Prostate gland (tissue), 2 donors: ENCODE measurements at regions not wholly inside any gene's neighbourhood (a gene's known extent, or its start where the extent isn't known, plus 50 kb on each side); places are given as distances from the start of the nearest gene placed in this dataset.
"Not testable (repeated sequence)": the region's sequence is repeated elsewhere in the genome, so short reads cannot be mapped to it uniquely, and the experiment has no call there.

ENCODE experiments used
- DNase-seq: peaks from one replicate; pipeline ENCODE4 v3.0.0-alpha.2; 2019; ENCODE audit warnings: low spot score
- H3K27ac ChIP-seq, 2 donors: fragments of 200-600 bp; sonication (generic); 2 replicates each; pipeline ENCODE4 v1.5.1; 2017 to 2019
- H3K27me3 ChIP-seq: fragments of 200-600 bp; sonication (generic); replicated peaks from 2 replicates; pipeline ENCODE4 v1.5.1; 2019; ENCODE audit not compliant: insufficient read depth
- H3K36me3 ChIP-seq, 2 donors: fragments of 200-600 bp; sonication (generic); 1 replicate in 1 of 2; 2 replicates in 1 of 2; pipeline versions ENCODE4 v1.5.1 to v1.8.1; 2017 to 2019
- H3K4me1 ChIP-seq: fragments of 200-600 bp; sonication (generic); replicated peaks from 2 replicates; pipeline ENCODE4 v1.5.1; 2019
- H3K4me3 ChIP-seq, 2 donors: fragments of 200-600 bp; sonication (generic); 2 replicates each; pipeline ENCODE4 v1.5.1; 2017 to 2019
- H3K9me3 ChIP-seq: fragments of 200-600 bp; sonication (generic); 2 replicates; pipeline ENCODE4 v1.5.1; 2017
- POLR2A ChIP-seq: fragments of 450-650 bp; IDR thresholded peaks from one replicate; pipeline ENCODE4 v1.6.1; 2016; ENCODE audit warnings: antibody characterized with exemption, mild to moderate bottlenecking
- POLR2AphosphoS5 ChIP-seq: sonication (generic); formaldehyde crosslinking; IDR thresholded peaks from one replicate; pipeline ENCODE4 v1.6.1; 2017; ENCODE audit warnings: antibody characterized with exemption
- WGBS: methylation state at CpG from one replicate; pipeline ENCODE4 v1.1.5; 2018; 5-methylcytosine and 5-hydroxymethylcytosine counted together
- intact Hi-C: fragments of 100-400 bp; cut with DNase I; formaldehyde crosslinking; loops from one replicate; pipeline ENCODE4 v1.14.2; 2022
- TF ChIP-seq, protein P1 (sequence below), 4 experiments: fragments of 200-600 bp in 2 of 4; fragments of 450-650 bp in 2 of 4; sonication (generic) in 2 of 4; IDR thresholded peaks; 1 replicate in 3 of 4; 2 replicates in 1 of 4; pipeline ENCODE4 v1.5.1; 2016 to 2019; ENCODE audit warnings: antibody characterized with exemption in 4 of 4, mild to moderate bottlenecking in 2 of 4, moderate library complexity in 2 of 4

DNA sequence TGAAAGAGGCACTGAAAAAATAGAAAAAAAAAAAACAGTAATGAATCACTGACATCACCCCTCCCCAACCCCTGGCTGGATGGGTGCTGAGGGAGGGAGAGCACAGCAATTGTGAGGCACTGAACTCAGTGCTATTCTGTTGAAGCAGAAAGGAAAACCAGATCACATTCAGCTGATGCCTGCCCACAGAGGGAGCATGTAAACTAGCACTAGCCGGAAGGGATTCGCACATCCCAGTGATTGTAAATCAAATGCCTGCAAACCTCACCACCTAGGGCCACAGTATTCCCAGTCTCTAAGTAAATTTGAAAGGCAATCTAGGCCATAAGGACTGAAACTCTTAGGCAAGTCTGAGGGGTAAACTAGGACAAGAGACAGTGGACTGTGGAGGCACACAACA, 772.0 kb upstream of the CCDC179 start:
- TF ChIP-seq, protein P1, sequence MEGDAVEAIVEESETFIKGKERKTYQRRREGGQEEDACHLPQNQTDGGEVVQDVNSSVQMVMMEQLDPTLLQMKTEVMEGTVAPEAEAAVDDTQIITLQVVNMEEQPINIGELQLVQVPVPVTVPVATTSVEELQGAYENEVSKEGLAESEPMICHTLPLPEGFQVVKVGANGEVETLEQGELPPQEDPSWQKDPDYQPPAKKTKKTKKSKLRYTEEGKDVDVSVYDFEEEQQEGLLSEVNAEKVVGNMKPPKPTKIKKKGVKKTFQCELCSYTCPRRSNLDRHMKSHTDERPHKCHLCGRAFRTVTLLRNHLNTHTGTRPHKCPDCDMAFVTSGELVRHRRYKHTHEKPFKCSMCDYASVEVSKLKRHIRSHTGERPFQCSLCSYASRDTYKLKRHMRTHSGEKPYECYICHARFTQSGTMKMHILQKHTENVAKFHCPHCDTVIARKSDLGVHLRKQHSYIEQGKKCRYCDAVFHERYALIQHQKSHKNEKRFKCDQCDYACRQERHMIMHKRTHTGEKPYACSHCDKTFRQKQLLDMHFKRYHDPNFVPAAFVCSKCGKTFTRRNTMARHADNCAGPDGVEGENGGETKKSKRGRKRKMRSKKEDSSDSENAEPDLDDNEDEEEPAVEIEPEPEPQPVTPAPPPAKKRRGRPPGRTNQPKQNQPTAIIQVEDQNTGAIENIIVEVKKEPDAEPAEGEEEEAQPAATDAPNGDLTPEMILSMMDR (IDR thresholded peaks at IDR 0.05): no peak
- TF ChIP-seq POLR2AphosphoS5: no peak
- TF ChIP-seq POLR2A: no peak
- Histone ChIP-seq H3K4me1 (no peaks in the 10 kb centered on the region), H3K4me3 (no peak overlapping the region), H3K27me3 (no peaks in the 10 kb centered on the region), H3K9me3 (no peaks in the 10 kb centered on the region), H3K27ac (no peak overlapping the region), H3K36me3 (no peaks in the 10 kb centered on the region)
- DNase-seq: no peak
- intact Hi-C loops: no loop called here
- 84% methylated on average over 2 of the region's 2 CpGs for WGBS

DNA sequence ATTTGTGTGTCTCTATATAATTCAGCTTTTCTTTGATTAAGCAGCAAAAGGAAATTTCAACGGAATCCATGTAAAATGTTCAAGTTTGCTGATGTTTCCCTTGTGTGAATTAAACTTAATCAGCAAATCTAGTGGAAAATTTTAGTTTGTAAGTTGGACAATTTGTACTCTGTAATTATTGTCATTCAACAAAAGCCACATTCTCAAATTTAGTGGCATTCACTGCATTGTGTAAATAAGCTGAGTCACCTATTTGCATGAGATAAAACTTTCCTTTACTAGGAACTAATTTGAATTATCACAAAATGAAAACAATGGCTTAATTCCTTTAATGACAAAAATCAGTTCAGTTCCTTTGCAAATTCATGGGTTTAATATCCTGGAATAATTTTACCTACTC, 784.2 kb upstream of the CCDC179 start:
- intact Hi-C loops: no loop called here
- no peak for DNase-seq

DNA sequence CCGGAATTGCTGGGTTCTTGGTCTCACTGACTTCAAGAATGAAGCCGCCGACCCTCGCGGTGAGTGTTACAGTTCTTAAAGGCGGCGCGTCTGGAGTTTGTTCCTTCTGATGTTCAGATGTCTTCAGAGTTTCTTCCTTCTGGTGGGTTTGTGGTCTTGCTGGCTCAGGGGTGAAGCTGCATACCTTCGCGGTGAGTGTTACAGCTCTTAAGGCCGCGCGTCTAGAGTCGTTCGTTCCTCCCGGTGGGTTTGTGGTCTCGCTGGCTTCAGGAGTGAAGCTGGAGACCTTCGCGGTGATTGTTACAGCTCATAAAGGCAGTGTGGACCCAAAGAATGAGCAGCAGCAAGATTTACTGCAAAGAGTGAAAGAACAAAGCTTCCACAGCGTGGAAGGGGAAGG, 792.1 kb upstream of the CCDC179 start:
- WGBS: 97% methylated on average over 20 of the region's 20 CpGs
- H3K9me3 ChIP-seq, intact Hi-C loops, H3K4me3 ChIP-seq, H3K4me1 ChIP-seq, DNase-seq, H3K27me3 ChIP-seq, H3K36me3 ChIP-seq, H3K27ac ChIP-seq: not testable (repeated sequence)

More for the DNA sequence above, 784.2 kb upstream of the CCDC179 start:
- Histone ChIP-seq H3K9me3 (no peaks in the 10 kb centered on the region), H3K36me3 (no peaks in the 10 kb centered on the region), H3K27ac (no peak overlapping the region), H3K4me1 (no peaks in the 10 kb centered on the region), H3K4me3 (no peak overlapping the region), H3K27me3 (no peaks in the 10 kb centered on the region)
- TF ChIP-seq, protein P1 (IDR thresholded peaks at IDR 0.05): no peak
- 86% methylated on average over 1 of the region's 1 CpG for WGBS

DNA sequence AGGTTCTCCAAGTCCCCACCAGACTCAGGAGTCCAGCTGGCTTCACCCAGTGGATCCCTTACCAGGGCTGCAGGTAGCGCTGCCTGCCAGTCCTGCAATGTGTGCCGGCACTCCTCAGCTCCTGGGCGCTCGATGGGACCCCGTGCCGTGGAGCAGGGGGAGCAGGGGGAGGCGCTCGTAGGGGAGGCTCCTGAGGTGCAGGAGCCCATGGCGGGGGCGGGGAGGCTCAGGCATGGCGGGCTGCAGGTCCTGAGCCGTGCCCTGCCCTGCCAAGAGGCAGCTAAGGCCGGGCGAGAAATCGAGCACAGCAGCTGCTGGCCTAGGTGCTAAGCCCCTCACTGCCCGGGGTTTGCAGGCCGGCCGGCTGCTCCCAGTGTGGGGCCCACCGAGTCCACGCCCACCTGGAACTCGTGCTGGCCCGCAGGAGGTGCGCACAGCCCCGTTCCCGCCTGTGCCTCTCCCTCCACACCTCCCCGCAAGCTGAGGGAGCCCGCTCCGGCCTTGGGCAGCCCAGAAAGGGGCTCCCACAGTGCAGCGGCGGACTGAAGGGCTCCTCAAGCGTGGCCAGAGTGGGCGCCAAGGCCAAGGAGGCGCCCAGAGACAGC, 792.9 kb upstream of the CCDC179 start:
- no peak for DNase-seq

DNA sequence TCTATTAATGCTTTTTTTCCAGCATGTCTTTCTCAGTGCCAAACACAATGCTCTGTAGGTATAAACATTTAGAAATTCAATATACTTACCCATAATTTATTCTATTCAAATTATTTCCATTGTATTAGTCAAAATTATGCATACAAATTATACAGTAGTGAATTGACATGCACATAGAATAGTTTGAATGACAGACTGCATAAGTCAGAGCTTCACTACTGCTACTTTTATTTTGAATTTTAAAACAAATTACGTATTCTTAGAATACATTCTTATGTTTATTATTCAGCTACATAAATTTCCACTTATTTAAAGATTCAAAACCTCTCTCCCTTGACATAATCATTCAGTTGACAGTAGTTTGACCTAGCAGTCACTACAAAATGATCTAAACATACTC, 808.0 kb upstream of the CCDC179 start:
- no peaks in the 10 kb centered on the region for H3K36me3 ChIP-seq
- no peaks in the 10 kb centered on the region for H3K9me3 ChIP-seq
- no peaks in the 10 kb centered on the region for H3K4me1 ChIP-seq
- 96% methylated on average over 1 of the region's 1 CpG for WGBS
- H3K4me3 ChIP-seq: no peak overlapping the region
- intact Hi-C loops: no loop called here
- DNase-seq: no peak
- TF ChIP-seq, protein P1 (IDR thresholded peaks at IDR 0.05): no peak
- no peak for TF ChIP-seq POLR2A
- no peak for TF ChIP-seq POLR2AphosphoS5
- H3K27me3 ChIP-seq: no peaks in the 10 kb centered on the region
- no peak overlapping the region for H3K27ac ChIP-seq

More for the DNA sequence above, 792.9 kb upstream of the CCDC179 start:
- Histone ChIP-seq H3K36me3 (no peaks in the 10 kb centered on the region), H3K4me1 (no peaks in the 10 kb centered on the region), H3K27me3 (no peaks in the 10 kb centered on the region), H3K9me3 (no peaks in the 10 kb centered on the region), H3K4me3 (no peak overlapping the region), H3K27ac (no peak overlapping the region)
- 97% methylated on average over 30 of the region's 33 CpGs for WGBS
- TF ChIP-seq POLR2AphosphoS5 (no peak), POLR2A (no peak)
- TF ChIP-seq, protein P1 (IDR thresholded peaks at IDR 0.05): no peak
- intact Hi-C loops: no loop called here
